GM23248 (cell line): ENCODE measurements at regions not wholly inside any gene's neighbourhood (a gene's known extent, or its start where the extent isn't known, plus 50 kb on each side); places are given as distances from the start of the nearest gene placed in this dataset.

ENCODE experiments used
- EZH2 ChIP-seq: fragments of 200-600 bp; sonication (generic); IDR thresholded peaks from 2 replicates; pipeline ENCODE4 v1.6.1; 2018; ENCODE audit warnings: antibody characterized with exemption, mild to moderate bottlenecking; ENCODE audit not compliant: insufficient read depth, poor library complexity, severe bottlenecking
- EZH2phosphoT487 ChIP-seq: fragments of 200-600 bp; sonication (generic); IDR thresholded peaks from 2 replicates; pipeline ENCODE4 v1.6.1; 2018; ENCODE audit warnings: antibody characterized with exemption, moderate library complexity, mild to moderate bottlenecking, low read depth; ENCODE audit not compliant: insufficient read depth

- TF ChIP-seq EZH2 (no peak), EZH2phosphoT487 (no peak)
These were observed 223.9 kb upstream of the PPP2R2D start for GRCh38 chr10:131676800-131677421.
